KMS-11 (cell line): ENCODE measurements at regions not wholly inside any gene's neighbourhood (a gene's known extent, or its start where the extent isn't known, plus 50 kb on each side); places are given as distances from the start of the nearest gene placed in this dataset.

Source experiments
- H2AFZ ChIP-seq: fragments of 200-600 bp; sonication (generic); 2 replicates; pipeline ENCODE4 v1.6.1; 2016; ENCODE audit warnings: antibody characterized with exemption, mixed run types, low read depth
- H3K27ac ChIP-seq: fragments of 200-600 bp; sonication (generic); 2 replicates; pipeline ENCODE4 v1.6.1; 2016; ENCODE audit warnings: mild to moderate bottlenecking, mixed run types
- H3K27me3 ChIP-seq: fragments of 200-600 bp; sonication (generic); 2 replicates; pipeline ENCODE4 v1.6.1; 2017; ENCODE audit warnings: mild to moderate bottlenecking, low read depth, mixed run types, moderate library complexity; ENCODE audit not compliant: insufficient read depth
- H3K36me3 ChIP-seq: fragments of 200-600 bp; sonication (generic); 2 replicates; pipeline ENCODE4 v1.6.1; 2017; ENCODE audit warnings: mild to moderate bottlenecking, mixed run types; ENCODE audit not compliant: insufficient read depth
- H3K4me1 ChIP-seq: fragments of 200-600 bp; sonication (generic); 2 replicates; pipeline ENCODE4 v1.6.1; 2016; ENCODE audit warnings: mild to moderate bottlenecking, low read depth, mixed run types; ENCODE audit not compliant: poor library complexity, severe bottlenecking
- H3K4me2 ChIP-seq: fragments of 200-600 bp; sonication (generic); 2 replicates; pipeline ENCODE4 v1.7.0; 2016; ENCODE audit warnings: mild to moderate bottlenecking, mixed run types
- H3K4me3 ChIP-seq: fragments of 200-600 bp; sonication (generic); IDR thresholded peaks from 2 replicates; pipeline ENCODE4 v1.6.1; 2017; ENCODE audit warnings: low read depth, low read length, mixed read lengths; ENCODE audit not compliant: insufficient read depth
- H3K79me2 ChIP-seq: fragments of 200-600 bp; sonication (generic); 2 replicates; pipeline ENCODE4 v1.6.1; 2016; ENCODE audit warnings: low read depth, mixed run types; ENCODE audit not compliant: insufficient read depth
- H3K9ac ChIP-seq: fragments of 200-600 bp; sonication (generic); 2 replicates; pipeline ENCODE4 v1.6.1; 2016; ENCODE audit warnings: mild to moderate bottlenecking, mixed run types
- H4K20me1 ChIP-seq: fragments of 200-600 bp; sonication (generic); 2 replicates; pipeline ENCODE4 v1.6.1; 2016; ENCODE audit warnings: mild to moderate bottlenecking, mixed run types; ENCODE audit not compliant: insufficient read depth
- TF ChIP-seq, protein P1 (sequence below): fragments of 200-600 bp; sonication (generic); conservative IDR thresholded peaks from 2 replicates; pipeline ENCODE4 v1.6.1; 2017; ENCODE audit warnings: low read depth, mild to moderate bottlenecking, antibody characterized with exemption, low read length, moderate library complexity, mixed read lengths

DNA sequence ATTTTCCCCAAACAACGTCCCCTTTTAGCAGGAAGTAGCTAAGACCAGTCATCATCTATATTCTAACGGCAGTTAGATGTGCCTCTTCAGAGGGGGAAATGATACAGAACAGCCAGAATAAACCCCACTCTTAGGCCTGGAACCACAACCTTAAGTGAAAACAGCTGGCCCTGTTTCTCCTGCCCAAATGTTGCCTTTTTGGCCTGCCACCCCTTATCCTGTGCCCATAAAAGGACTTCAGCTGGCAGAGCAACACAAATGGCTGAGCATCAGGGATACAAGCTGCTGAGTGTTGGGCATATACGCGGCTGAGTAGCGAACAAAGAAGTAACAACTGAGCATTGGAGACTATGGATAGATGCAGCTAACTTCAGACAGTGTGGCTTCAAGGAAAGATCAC is 1491.4 kb downstream of the LRRC4C start:
- TF ChIP-seq, protein P1, sequence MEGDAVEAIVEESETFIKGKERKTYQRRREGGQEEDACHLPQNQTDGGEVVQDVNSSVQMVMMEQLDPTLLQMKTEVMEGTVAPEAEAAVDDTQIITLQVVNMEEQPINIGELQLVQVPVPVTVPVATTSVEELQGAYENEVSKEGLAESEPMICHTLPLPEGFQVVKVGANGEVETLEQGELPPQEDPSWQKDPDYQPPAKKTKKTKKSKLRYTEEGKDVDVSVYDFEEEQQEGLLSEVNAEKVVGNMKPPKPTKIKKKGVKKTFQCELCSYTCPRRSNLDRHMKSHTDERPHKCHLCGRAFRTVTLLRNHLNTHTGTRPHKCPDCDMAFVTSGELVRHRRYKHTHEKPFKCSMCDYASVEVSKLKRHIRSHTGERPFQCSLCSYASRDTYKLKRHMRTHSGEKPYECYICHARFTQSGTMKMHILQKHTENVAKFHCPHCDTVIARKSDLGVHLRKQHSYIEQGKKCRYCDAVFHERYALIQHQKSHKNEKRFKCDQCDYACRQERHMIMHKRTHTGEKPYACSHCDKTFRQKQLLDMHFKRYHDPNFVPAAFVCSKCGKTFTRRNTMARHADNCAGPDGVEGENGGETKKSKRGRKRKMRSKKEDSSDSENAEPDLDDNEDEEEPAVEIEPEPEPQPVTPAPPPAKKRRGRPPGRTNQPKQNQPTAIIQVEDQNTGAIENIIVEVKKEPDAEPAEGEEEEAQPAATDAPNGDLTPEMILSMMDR: no peak
- Histone ChIP-seq H3K4me2 (no peak overlapping the region), H2AFZ (no peak overlapping the region)

DNA sequence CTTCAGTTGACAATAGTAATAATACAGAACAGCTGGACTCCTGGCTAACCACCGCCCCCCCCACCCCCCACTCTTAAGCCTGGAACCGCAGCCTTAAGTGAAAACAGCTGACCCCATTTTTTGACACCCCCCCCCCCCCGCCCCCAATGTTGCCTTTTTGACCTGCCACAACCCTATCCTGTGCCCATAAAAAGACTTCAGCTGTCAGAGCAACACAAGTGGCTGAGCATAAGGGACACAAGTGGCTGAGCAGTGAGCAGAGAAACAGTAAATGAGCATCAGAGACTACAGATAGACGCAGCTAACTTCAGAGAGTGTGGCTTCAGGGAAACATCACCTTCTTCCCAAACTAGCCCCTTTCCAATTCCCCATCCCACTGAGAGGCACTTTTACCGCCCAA is 1493.8 kb downstream of the LRRC4C start:
- H3K79me2 ChIP-seq: no peaks in the 10 kb centered on the region

More for the DNA sequence above, 1491.4 kb downstream of the LRRC4C start:
- no peaks in the 10 kb centered on the region for H4K20me1 ChIP-seq
- no peaks in the 10 kb centered on the region for H3K79me2 ChIP-seq
- H3K27ac ChIP-seq: no peak overlapping the region
- no peak overlapping the region for H3K4me3 ChIP-seq
- no peaks in the 10 kb centered on the region for H3K4me1 ChIP-seq
- H3K36me3 ChIP-seq: no peaks in the 10 kb centered on the region
- no peaks in the 10 kb centered on the region for H3K27me3 ChIP-seq
- H3K9ac ChIP-seq: no peak overlapping the region

DNA sequence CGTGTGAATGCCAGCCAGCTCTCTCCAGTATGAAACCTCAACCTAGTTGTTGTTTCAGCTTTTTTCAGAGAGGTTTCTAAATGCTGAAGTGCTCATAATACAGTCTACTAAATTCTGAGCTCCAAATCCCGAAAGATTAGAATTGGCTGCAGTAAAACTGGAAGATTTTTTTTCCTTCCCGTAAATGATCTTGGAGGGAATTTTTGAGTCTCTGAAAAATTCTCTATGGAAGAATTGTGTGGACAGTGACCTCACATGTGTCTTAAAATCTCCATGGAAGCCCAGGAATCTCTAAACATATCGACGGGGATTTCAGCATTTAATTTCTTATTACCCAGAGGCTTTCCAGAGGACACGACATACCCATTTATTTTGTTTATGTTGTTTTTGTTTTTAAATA is 1499.2 kb downstream of the LRRC4C start:
- H3K9ac ChIP-seq: no peak overlapping the region
- H3K36me3 ChIP-seq: no peaks in the 10 kb centered on the region
- H3K79me2 ChIP-seq: no peaks in the 10 kb centered on the region
- no peak overlapping the region for H3K4me3 ChIP-seq
- H3K4me1 ChIP-seq: no peaks in the 10 kb centered on the region
- no peak overlapping the region for H3K27ac ChIP-seq
- TF ChIP-seq, protein P1: no peak
- no peaks in the 10 kb centered on the region for H4K20me1 ChIP-seq
- H3K4me2 ChIP-seq: no peak overlapping the region
- no peak overlapping the region for H2AFZ ChIP-seq
- no peaks in the 10 kb centered on the region for H3K27me3 ChIP-seq

More for the DNA sequence above, 1493.8 kb downstream of the LRRC4C start:
- Histone ChIP-seq H3K27me3 (no peaks in the 10 kb centered on the region), H3K4me3 (no peak overlapping the region), H3K27ac (no peak overlapping the region), H4K20me1 (no peaks in the 10 kb centered on the region), H2AFZ (no peak overlapping the region), H3K9ac (no peak overlapping the region), H3K4me1 (no peaks in the 10 kb centered on the region), H3K4me2 (no peak overlapping the region), H3K36me3 (no peaks in the 10 kb centered on the region)
- TF ChIP-seq, protein P1: no peak

DNA sequence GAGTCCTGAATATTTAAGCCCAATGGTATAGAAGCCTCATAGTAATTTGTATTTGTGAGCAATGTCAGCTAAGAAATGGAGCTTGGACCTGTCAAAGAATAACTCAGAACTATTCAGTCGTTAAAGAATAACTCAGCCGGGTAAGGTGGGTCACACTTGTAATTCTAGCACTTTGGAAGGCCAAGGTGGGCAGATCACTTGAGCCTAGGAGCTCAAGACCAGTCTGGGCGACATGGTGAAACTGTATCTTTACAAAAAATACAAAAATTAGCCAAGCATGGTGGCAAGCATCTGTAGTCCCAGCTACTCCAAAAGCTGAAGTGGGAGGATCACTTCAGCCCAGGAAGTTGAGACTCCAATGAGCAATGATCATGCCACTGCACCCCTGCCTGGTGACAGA is 1526.5 kb downstream of the LRRC4C start:
- Histone ChIP-seq H2AFZ (no peak overlapping the region), H3K79me2 (no peaks in the 10 kb centered on the region), H3K27ac (no peak overlapping the region), H3K9ac (no peak overlapping the region), H3K4me2 (no peak overlapping the region), H3K27me3 (no peaks in the 10 kb centered on the region), H3K4me1 (no peaks in the 10 kb centered on the region), H4K20me1 (no peaks in the 10 kb centered on the region), H3K4me3 (no peak overlapping the region), H3K36me3 (no peaks in the 10 kb centered on the region)
- TF ChIP-seq, protein P1: no peak
